Heart left ventricle (tissue), 13 donors: ENCODE measurements at regions not wholly inside any gene's neighbourhood (a gene's known extent, or its start where the extent isn't known, plus 50 kb on each side); places are given as distances from the start of the nearest gene placed in this dataset.

Source experiments
- CTCF ChIP-seq, 12 donors: fragments of 200-600 bp; sonication (generic) in 4 of 12; IDR thresholded peaks; one replicate each; pipeline versions ENCODE4 v1.5.0 to v1.8.0; 2018 to 2022; ENCODE audit warnings: antibody characterized with exemption in 12 of 12, mild to moderate bottlenecking in 5 of 12
- POLR2A ChIP-seq, 2 donors: fragments of 450-650 bp; IDR thresholded peaks; one replicate each; pipeline ENCODE4 v1.6.1; 2017; ENCODE audit warnings: antibody characterized with exemption in 2 of 2, mild to moderate bottlenecking in 2 of 2, moderate library complexity in 2 of 2
- donor health status: ischemic (EF 13 %, LVEDD 7.1; RV severe dilation, severe dysfunction).
- donor health status: DM: no; HTN: yes; CAD: no.
- donor health status: DM: no; HTN: no; CAD: no.
- donor health status: ischemic (EF 25% LVEDD 6.9; RV normal size, moderate dysfunction).
- donor health status: ischemic (EF 25% LVEDD 5.7; RV mildly dilated, moderate dysfunction).
- donor health status: ischemic (EF 35%, LVEDD 5.7; RV mildly dilated, moderate dysfunction).
- donor health status: nonischemic (EF 11% LVEDD 7.7; RV severe dilation, severe dysfunction).
- donor health status: DM: yes; HTN: yes; CAD: no.
- donor health status: PGD.
- donor health status: ischemic (EF 29% LVEDD 5.4; RV normal size, mild dysfunction).
- donor health status: nonischemic (EF 23%, LVEDD 6.1; RV moderate dilation, normal function).

GRCh38 chr4:14046642-14047041 lies 419.1 kb upstream of the BOD1L1 start:
- TF ChIP-seq CTCF (IDR thresholded peaks at IDR 0.05) (no peak), POLR2A (IDR thresholded peaks at IDR 0.05) (no peak)
